GM21423 (cell line): ENCODE measurements at regions not wholly inside any gene's neighbourhood (a gene's known extent, or its start where the extent isn't known, plus 50 kb on each side); places are given as distances from the start of the nearest gene placed in this dataset.
"Not testable (repeated sequence)": the region's sequence is repeated elsewhere in the genome, so short reads cannot be mapped to it uniquely, and the experiment has no call there.

Experiments
- ATAC-seq: cut with Tn5 transposase; IDR thresholded peaks from one replicate; pipeline ENCODE4 v1.9.1; 2021; ENCODE audit warnings: mild to moderate bottlenecking, moderate library complexity; ENCODE audit not compliant: unreplicated experiment

GRCh38 chr12:33817713-33818112, 204.6 kb upstream of the ALG10 start:
- no peak for ATAC-seq

- no peak for ATAC-seq
Measured at GRCh38 chr12:33818313-33818712, 204.0 kb upstream of the ALG10 start.

DNA sequence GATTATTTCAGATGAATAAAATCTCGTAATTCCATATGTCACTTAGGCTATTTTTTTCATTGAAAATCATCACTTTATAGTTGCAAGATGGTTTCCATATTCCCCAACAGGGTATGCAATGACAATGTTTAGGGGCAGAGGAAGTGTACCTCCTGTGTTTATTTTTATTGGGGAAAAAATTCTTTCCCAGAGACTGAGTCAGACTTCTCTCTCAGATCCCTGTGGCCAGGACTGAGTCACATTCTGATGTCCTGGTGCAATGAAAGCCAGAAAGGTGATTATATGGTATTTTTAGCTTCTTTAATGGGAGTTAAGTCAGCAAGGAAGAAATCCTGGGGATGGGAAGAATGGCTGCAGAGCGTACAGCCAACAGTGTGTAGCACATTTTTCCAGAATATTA, 196.9 kb upstream of the ALG10 start:
- ATAC-seq = no peak

- no peak for ATAC-seq
Measured at GRCh38 chr12:33825986-33826602, 196.2 kb upstream of the ALG10 start.

GRCh38 chr12:33828326-33828725, 194.0 kb upstream of the ALG10 start:
- ATAC-seq = no peak

DNA sequence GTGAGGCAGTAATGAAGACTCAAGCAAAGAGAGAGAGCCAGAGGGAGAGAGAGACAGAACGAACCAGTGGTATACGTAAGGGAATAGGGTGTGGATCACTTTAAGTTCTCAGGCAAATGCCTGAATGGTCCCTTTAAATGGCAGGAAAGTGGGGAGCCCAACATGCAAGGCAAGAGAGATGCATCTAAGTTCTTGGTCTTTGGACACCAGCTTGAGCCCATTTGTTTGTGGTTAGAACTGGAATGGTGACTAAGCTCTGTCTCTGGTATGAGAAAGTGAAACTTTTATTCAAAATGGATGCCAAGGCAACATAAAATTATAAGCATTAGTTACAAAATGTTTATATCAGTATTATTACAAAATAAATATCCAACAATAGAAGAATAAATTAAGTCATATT, 192.2 kb upstream of the ALG10 start:
- no peak for ATAC-seq

DNA sequence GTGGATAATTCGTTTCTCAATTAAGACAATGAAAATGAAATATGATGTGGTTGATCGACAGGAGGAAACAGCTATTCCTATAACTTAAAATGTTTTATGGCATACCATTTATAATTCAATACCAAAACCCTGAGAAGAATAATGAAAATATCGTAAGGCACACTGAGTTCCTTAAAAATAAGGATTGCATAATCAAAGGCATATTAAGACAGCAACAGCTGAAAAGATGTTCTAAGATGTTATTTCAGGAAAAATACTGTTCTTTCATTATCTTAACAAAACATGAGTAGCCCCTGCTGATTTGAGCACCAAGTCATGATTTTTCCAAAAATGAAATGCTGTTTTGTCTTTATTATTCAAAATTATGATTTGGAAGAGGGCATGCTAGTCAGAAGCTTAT, 189.4 kb upstream of the ALG10 start:
- ATAC-seq = no peak

DNA sequence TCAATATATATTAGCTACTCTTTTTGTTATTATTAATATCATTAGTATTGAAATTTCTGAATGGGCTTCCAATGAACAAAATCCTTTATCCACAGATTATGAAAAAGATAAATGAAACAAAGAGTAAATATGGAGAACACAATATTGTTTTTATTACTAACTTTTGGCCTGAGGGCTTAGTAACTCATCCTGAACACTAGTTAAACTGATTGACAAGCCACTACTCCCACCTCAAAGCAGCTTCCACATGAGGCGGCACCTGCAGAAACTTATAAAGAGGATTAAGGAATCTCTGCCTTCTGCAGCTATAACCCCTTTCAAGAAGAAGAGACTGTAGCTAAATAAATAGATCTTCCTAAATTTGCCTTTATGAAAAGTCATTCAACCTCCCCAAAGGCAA, 187.6 kb upstream of the ALG10 start:
- ATAC-seq = no peak

DNA sequence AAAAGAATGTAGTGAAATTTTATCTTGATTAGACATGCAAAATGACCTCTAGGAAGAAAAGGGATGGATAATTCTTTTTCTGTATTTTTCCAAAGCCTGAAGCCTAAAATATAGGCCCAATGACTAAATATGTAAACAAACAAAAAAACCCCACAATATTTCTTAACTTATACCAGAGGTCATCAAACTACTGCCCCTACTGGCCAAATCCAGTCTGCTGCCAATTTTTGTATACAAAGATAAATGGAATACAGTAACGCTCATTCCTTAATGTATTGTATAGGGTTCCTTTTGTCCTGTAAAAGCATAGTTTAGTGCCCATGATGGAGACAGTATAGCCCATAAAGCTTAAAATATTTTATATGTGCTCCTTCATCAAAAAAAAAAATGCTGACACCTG, 145.7 kb upstream of the ALG10 start:
- ATAC-seq = no peak

DNA sequence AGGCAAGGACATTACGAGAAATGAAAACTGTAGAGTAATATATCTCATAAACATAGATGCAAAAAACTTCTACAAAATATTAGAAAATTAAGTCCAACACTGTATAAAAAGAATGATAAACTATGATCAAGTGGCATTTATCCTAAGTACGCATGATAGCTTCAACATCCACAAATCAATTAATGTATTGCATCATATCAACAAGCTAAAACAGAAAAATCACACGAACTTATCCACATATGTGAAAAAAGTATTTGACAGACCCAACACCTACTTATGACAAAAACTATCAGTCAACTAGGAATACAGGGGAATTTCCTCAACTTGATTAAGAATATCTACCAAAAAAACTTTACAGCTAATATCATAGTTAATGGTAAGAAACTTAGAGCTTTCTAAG, 129.9 kb upstream of the ALG10 start:
- no peak for ATAC-seq

GRCh38 chr12:33920460-33920859, 101.8 kb upstream of the ALG10 start:
- ATAC-seq = not testable (repeated sequence)

DNA sequence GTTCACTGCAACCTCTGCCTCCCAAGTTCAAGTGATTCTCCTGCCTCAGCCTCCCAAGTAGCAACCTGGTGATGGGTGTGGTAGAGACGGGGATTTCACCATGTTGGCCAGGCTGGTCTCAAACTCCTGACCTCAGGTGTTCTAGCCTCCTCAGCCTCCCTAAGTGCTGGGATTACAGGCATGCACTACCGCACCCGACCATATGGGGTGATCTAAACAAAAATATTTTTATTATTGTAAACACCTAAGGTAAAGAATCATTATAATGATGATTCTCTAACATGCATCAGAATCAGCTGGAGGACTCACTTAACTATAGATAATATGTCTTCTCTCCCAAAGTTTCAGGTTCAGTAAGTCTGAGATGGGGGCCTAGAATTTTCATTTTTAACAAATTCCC, 96.2 kb upstream of the ALG10 start:
- ATAC-seq = no peak

DNA sequence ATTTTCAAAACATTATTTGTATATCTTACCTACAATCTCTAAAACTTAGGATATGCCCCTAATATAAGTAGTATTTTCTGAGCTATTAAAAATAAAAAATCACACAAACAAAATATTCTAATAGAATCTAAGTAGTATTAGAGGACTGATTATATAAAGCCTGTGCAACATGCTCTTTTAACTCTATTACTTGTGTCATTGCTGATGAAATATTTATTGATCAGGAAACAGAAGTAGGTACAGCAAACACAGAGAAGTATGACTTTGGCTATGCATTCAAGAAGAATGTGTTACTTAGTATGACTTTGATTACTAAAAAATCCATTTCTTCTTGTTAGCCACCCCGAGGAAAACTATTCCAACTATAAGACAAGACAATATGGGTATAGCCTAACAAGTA, 84.6 kb upstream of the ALG10 start:
- ATAC-seq = not testable (repeated sequence)

DNA sequence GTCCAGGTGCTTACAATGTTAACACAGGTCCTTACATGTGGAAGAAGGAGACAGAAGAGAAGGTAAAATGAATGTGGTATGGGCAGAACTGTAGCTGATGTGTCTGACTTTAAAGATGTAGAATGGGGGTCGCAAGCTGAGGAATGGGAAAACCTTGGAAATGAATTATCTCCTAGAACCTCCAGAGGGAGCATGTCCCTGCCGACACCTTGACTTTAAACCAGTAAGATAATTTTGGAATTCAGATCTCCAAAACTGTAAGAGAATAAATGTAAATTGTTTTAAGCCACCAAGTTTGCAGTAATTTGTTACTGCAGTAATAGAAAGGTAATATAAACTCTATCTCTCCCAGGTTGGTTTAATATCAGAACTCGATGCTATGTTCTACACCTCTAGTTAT, 80.1 kb upstream of the ALG10 start:
- ATAC-seq = no peak

- no peak for ATAC-seq
Measured at GRCh38 chr12:33944703-33945437, 77.4 kb upstream of the ALG10 start.

DNA sequence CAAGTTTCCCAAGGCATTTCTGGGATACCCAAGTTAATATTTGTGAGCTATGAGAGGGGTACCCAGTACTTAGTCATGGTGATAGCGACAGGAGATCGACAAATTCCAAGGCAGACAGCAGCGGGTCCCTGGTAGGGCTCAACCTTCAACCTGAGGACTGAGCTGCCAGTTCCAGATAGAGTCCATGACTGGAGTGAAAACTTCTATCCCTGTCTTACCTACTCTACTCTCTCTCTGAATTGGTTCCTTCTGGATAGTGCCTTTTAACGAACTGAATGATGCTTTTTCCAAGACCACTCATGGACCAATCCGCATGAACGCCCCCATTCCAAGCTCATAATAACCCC, 76.9 kb upstream of the ALG10 start:
- ATAC-seq = no peak

- ATAC-seq = not testable (repeated sequence)
Measured at GRCh38 chr12:33966219-33966618, 56.1 kb upstream of the ALG10 start.

DNA sequence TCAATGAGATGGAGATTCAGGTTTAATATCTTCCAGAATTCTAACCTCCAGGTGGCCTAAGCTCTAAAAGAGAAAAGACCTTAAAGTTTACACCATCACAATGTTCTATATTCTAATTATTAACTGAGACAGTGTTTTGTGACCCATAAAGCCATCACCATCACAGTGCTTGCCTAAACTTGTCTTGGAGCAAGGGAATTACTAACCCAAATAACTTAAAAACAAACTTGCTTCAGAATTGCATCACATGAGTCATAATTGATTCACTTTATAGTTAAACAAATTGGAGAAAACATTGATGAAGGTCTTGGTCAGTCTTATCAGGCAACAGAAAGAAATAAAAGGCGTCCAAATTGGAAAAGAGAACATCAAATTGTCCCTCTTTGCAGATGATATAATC, 54.5 kb upstream of the ALG10 start:
- no peak for ATAC-seq
